IMR-90 (cell line): ENCODE measurements at regions not wholly inside any gene's neighbourhood (a gene's known extent, or its start where the extent isn't known, plus 50 kb on each side); places are given as distances from the start of the nearest gene placed in this dataset.

Experiments
- ATAC-seq: fragments of 200-7000 bp; cut with Tn5 transposase; 2 replicates; pipeline ENCODE4 v1.9.1; 2020; ENCODE audit warnings: low read depth, mild to moderate bottlenecking, moderate library complexity
- BruUV-seq: library from RNA; stranded (reverse); fragments of 400-500 nt; replicated peaks from 2 replicates; lab custom pipeline; 2021; lab: Mats Ljungman, UMichigan
- CTCF ChIA-PET: fragments of 300-600 bp; formaldehyde crosslinking; extraction: SDS; loops from one replicate; lab custom pipeline; 2021; ENCODE audit warnings: antibody characterized with exemption; lab: Yijun Ruan, JAX
- POLR2A ChIA-PET: fragments of 300-600 bp; sonication (Branson Sonifier 250); formaldehyde crosslinking; loops from one replicate; lab custom pipeline; 2022; ENCODE audit warnings: antibody characterized with exemption; ENCODE audit not compliant: unreplicated experiment; lab: Charles Lee
- DNase-seq: peaks from one replicate; pipeline ENCODE4 v3.0.0; 2013
- H2AFZ ChIP-seq: replicated peaks from 2 replicates; pipeline ENCODE3; 2013; ENCODE audit warnings: low read length, mild to moderate bottlenecking; ENCODE audit not compliant: poor library complexity
- H2AK5ac ChIP-seq: 2 replicates; pipeline ENCODE4 v1.6.1; 2013; ENCODE audit warnings: low read depth, low read length, inconsistent platforms
- H2AK9ac ChIP-seq: replicated peaks from 2 replicates; pipeline ENCODE3; 2013; ENCODE audit warnings: mild to moderate bottlenecking, low read depth, low read length, moderate library complexity; ENCODE audit not compliant: poor library complexity
- H2BK120ac ChIP-seq: 2 replicates; pipeline ENCODE4 v1.6.1; 2013; ENCODE audit warnings: low read depth, low read length, inconsistent platforms
- H2BK15ac ChIP-seq: 3 replicates; pipeline ENCODE4 v1.6.1; 2013; ENCODE audit warnings: low read depth, low read length, inconsistent platforms
- H2BK20ac ChIP-seq: 2 replicates; pipeline ENCODE4 v1.6.1; 2013; ENCODE audit warnings: low read depth, mild to moderate bottlenecking, inconsistent platforms, low read length, moderate library complexity
- H2BK5ac ChIP-seq: 2 replicates; pipeline ENCODE4 v1.6.1; 2013; ENCODE audit warnings: mild to moderate bottlenecking, low read depth, low read length, inconsistent platforms; ENCODE audit not compliant: poor library complexity, severe bottlenecking
- H3K14ac ChIP-seq: replicated peaks from 2 replicates; pipeline ENCODE4 v1.6.1; 2013; ENCODE audit warnings: low read depth, low read length, inconsistent platforms
- H3K18ac ChIP-seq: 2 replicates; pipeline ENCODE4 v1.6.1; 2013; ENCODE audit warnings: low read depth, low read length, control low read depth
- H3K23ac ChIP-seq: 2 replicates; pipeline ENCODE4 v1.6.1; 2013; ENCODE audit warnings: low read depth, low read length, inconsistent platforms
- H3K27ac ChIP-seq: 2 replicates; pipeline ENCODE4 v1.5.1; 2013; ENCODE audit warnings: mild to moderate bottlenecking, control low read depth, low read length; ENCODE audit not compliant: insufficient read depth
- H3K27me3 ChIP-seq: 2 replicates; pipeline ENCODE4 v1.6.1; 2013; ENCODE audit warnings: low read length; ENCODE audit not compliant: control insufficient read depth, insufficient read depth
- H3K36me3 ChIP-seq: 2 replicates; pipeline ENCODE4 v1.6.1; 2013; ENCODE audit warnings: low read length, mixed read lengths; ENCODE audit not compliant: control insufficient read depth, insufficient read depth
- H3K4ac ChIP-seq: 2 replicates; pipeline ENCODE4 v1.6.1; 2013; ENCODE audit warnings: low read depth, low read length, inconsistent platforms
- H3K4me1 ChIP-seq: 2 replicates; pipeline ENCODE4 v1.6.1; 2013; ENCODE audit warnings: low read length, mixed read lengths; ENCODE audit not compliant: control insufficient read depth, insufficient read depth
- H3K4me2 ChIP-seq: 2 replicates; pipeline ENCODE4 v1.6.1; 2013; ENCODE audit warnings: low read depth, mild to moderate bottlenecking, control low read depth, low read length, moderate library complexity
- H3K4me3 ChIP-seq: 2 replicates; pipeline ENCODE4 v1.5.1; 2013; ENCODE audit warnings: low read depth, mild to moderate bottlenecking, control low read depth, low read length, moderate library complexity; ENCODE audit not compliant: insufficient read depth
- H3K56ac ChIP-seq: 2 replicates; pipeline ENCODE4 v1.6.1; 2013; ENCODE audit warnings: low read length, inconsistent platforms; ENCODE audit not compliant: insufficient read depth; ENCODE audit errors: extremely low read depth
- H3K79me1 ChIP-seq, 2 experiments: 2 replicates each; pipeline ENCODE4 v1.6.1; 2013; ENCODE audit warnings: low read length in 2 of 2, inconsistent platforms in 1 of 2, low read depth in 1 of 2
- H3K9ac ChIP-seq: 2 replicates; pipeline ENCODE4 v1.6.1; 2013; ENCODE audit warnings: low read depth, low read length, control low read depth
- H3K9me1 ChIP-seq: 2 replicates; pipeline ENCODE4 v1.6.1; 2013; ENCODE audit warnings: low read length, inconsistent platforms; ENCODE audit not compliant: insufficient read depth
- H3K9me3 ChIP-seq: 2 replicates; pipeline ENCODE4 v1.6.1; 2013; ENCODE audit warnings: low read length; ENCODE audit not compliant: control insufficient read depth, insufficient read depth
- H4K20me1 ChIP-seq: 2 replicates; pipeline ENCODE4 v1.6.1; 2013; ENCODE audit warnings: low read length, inconsistent platforms; ENCODE audit not compliant: insufficient read depth
- H4K5ac ChIP-seq: 2 replicates; pipeline ENCODE4 v1.6.1; 2013; ENCODE audit warnings: mild to moderate bottlenecking, low read depth, low read length, control low read depth
- H4K8ac ChIP-seq, 2 experiments: 2 replicates each; pipeline ENCODE4 v1.6.1; 2013; ENCODE audit warnings: low read depth in 2 of 2, low read length in 2 of 2, control low read depth in 1 of 2, inconsistent platforms in 1 of 2
- H4K91ac ChIP-seq: 2 replicates; pipeline ENCODE4 v1.6.1; 2013; ENCODE audit warnings: low read depth, low read length, inconsistent platforms; ENCODE audit not compliant: insufficient read depth
- BHLHE40 ChIP-seq: fragments of 150-350 bp; IDR thresholded peaks from 2 replicates; pipeline ENCODE4 v1.6.1; 2016; ENCODE audit warnings: mild to moderate bottlenecking, low read depth, low read length
- CEBPB ChIP-seq: IDR thresholded peaks from 2 replicates; pipeline ENCODE4 v1.6.1; 2012; ENCODE audit warnings: low read depth, low read length, improper control_type of control experiment
- ELK1 ChIP-seq: fragments of 150-350 bp; IDR thresholded peaks from 2 replicates; pipeline ENCODE4 v1.6.1; 2016; ENCODE audit warnings: low read depth, mild to moderate bottlenecking, low read length, moderate library complexity, borderline replicate concordance
- FOS ChIP-seq: fragments of 150-350 bp; IDR thresholded peaks from 2 replicates; pipeline ENCODE4 v1.6.1; 2016; ENCODE audit warnings: low read depth, low read length
- MAFK ChIP-seq: IDR thresholded peaks from 2 replicates; pipeline ENCODE4 v1.6.1; 2012; ENCODE audit warnings: low read depth, low read length, improper control_type of control experiment
- MAZ ChIP-seq: IDR thresholded peaks from 2 replicates; pipeline ENCODE4 v1.6.1; 2012; ENCODE audit warnings: low read depth, mild to moderate bottlenecking, low read length, improper control_type of control experiment, moderate library complexity, borderline replicate concordance
- NFE2L2 ChIP-seq: fragments of 150-350 bp; IDR thresholded peaks from 2 replicates; pipeline ENCODE4 v1.6.1; 2016; ENCODE audit warnings: low read depth, mild to moderate bottlenecking, low read length
- WGBS, 2 experiments: methylation state at CpG; one replicate each; pipeline versions ENCODE4 v1.1.5 to v1.1.7; 2013; ENCODE audit warnings: missing lambda C conversion rate in 2 of 2; ENCODE audit not compliant: insufficient read length in 1 of 2; ENCODE audit errors: extremely low coverage in 2 of 2; 5-methylcytosine and 5-hydroxymethylcytosine counted together
- dilution Hi-C: fragments of 300-500 bp; cut with HindIII; formaldehyde crosslinking; loops from one replicate; pipeline ENCODE4 v1.14.3; 2018; ENCODE audit warnings: low sequenced_read_pairs; ENCODE audit not compliant: unreplicated experiment
- in situ Hi-C: fragments of 300-500 bp; cut with MboI; formaldehyde crosslinking; loops from 3 replicates; pipeline ENCODE4 v1.14.3; 2019; ENCODE audit warnings: low sequenced_read_pairs, inconsistent platforms, mixed read lengths
- intact Hi-C: fragments of 100-400 bp; cut with micrococcal nuclease; formaldehyde crosslinking; loops from 2 replicates; pipeline ENCODE4 v1.10.0; 2022

- no peak overlapping the region for H2BK15ac ChIP-seq
- no TSS peak for BruUV-seq
- no peak overlapping the region for H2BK5ac ChIP-seq
- 94% methylated on average over 4 of the region's 8 CpGs; no CpG with 5 or more reads in 1 of the 2 experiments for WGBS, 2 experiments
- intact Hi-C loops = no loop called here
- no peak overlapping the region for H4K8ac ChIP-seq
- no peak overlapping the region for H3K27ac ChIP-seq
- no peak overlapping the region for H3K4me2 ChIP-seq
- H4K5ac ChIP-seq = no peak overlapping the region
- ATAC-seq (no peak), DNase-seq (no peak)
- H2BK20ac ChIP-seq = no peak overlapping the region
- dilution Hi-C loops = no loop called here
- H3K27me3 ChIP-seq = no peaks in the 10 kb centered on the region
- no peak overlapping the region for H4K91ac ChIP-seq
- H3K56ac ChIP-seq = no peak overlapping the region
- ChIA-PET POLR2A (no interaction called here), CTCF (no interaction called here)
- H3K18ac ChIP-seq = no peak overlapping the region
- H3K79me1 ChIP-seq = no peaks in the 10 kb centered on the region
- H2AK5ac ChIP-seq = no peak overlapping the region
- no peak overlapping the region for H3K4me3 ChIP-seq
- no peak overlapping the region for H3K14ac ChIP-seq
- H2BK120ac ChIP-seq = no peak overlapping the region
- no peak overlapping the region for H3K9ac ChIP-seq
- H3K4me1 ChIP-seq = no peaks in the 10 kb centered on the region
- no peak overlapping the region for H2AFZ ChIP-seq
- H3K9me3 ChIP-seq = no peaks in the 10 kb centered on the region
- in situ Hi-C loops = no loop called here
- no peak overlapping the region for H3K23ac ChIP-seq
- H3K36me3 ChIP-seq = no peaks in the 10 kb centered on the region
- no peak overlapping the region for H2AK9ac ChIP-seq
- H3K4ac ChIP-seq = no peak overlapping the region
- no peaks in the 10 kb centered on the region for H3K9me1 ChIP-seq
- no peaks in the 10 kb centered on the region for H4K20me1 ChIP-seq
- no peak for TF ChIP-seq NFE2L2
- no peak for TF ChIP-seq MAFK
- TF ChIP-seq BHLHE40 = no peak
- no peak for TF ChIP-seq ELK1
- no peak for TF ChIP-seq FOS
- TF ChIP-seq CEBPB = no peak
- no peak for TF ChIP-seq MAZ
Measured at GRCh38 chr4:124555959-124556358, 156.6 kb downstream of the ANKRD50 start.
